Endodermal cell (in vitro differentiated cells): ENCODE measurements at regions not wholly inside any gene's neighbourhood (a gene's known extent, or its start where the extent isn't known, plus 50 kb on each side); places are given as distances from the start of the nearest gene placed in this dataset.

Experiments used
- DNase-seq: peaks from one replicate; pipeline ENCODE4 v3.0.0-alpha.2; 2017
- H3K27ac ChIP-seq: 2 replicates; pipeline ENCODE4 v1.5.1; 2013; ENCODE audit warnings: mild to moderate bottlenecking, low read depth, low read length, moderate library complexity
- H3K27me3 ChIP-seq: 2 replicates; pipeline ENCODE4 v1.6.1; 2013; ENCODE audit warnings: mild to moderate bottlenecking, low read length, moderate library complexity; ENCODE audit not compliant: insufficient read depth, control insufficient read depth, poor library complexity, severe bottlenecking
- H3K36me3 ChIP-seq: 2 replicates; pipeline ENCODE4 v1.7.0; 2013; ENCODE audit warnings: mild to moderate bottlenecking, low read length, moderate library complexity; ENCODE audit not compliant: control insufficient read depth, insufficient read depth
- H3K4me1 ChIP-seq: one replicate; pipeline ENCODE4 v1.7.0; 2013; ENCODE audit warnings: low read length; ENCODE audit not compliant: control insufficient read depth, insufficient read depth
- H3K4me3 ChIP-seq: 2 replicates; pipeline ENCODE4 v1.5.1; 2013; ENCODE audit warnings: mild to moderate bottlenecking, low read length, moderate library complexity
- H3K9ac ChIP-seq: 2 replicates; pipeline ENCODE4 v1.6.1; 2013; ENCODE audit warnings: mild to moderate bottlenecking, low read length, moderate library complexity; ENCODE audit not compliant: poor library complexity, severe bottlenecking; ENCODE audit errors: extremely low read depth
- H3K9me3 ChIP-seq: 2 replicates; pipeline ENCODE4 v1.6.1; 2013; ENCODE audit warnings: mild to moderate bottlenecking, low read length, moderate library complexity; ENCODE audit not compliant: control insufficient read depth
- H3K27ac Mint-ChIP-seq: 2 replicates; pipeline ENCODE4 v1.8.0; 2020; ENCODE audit warnings: mixed read lengths
- H3K27me3 Mint-ChIP-seq: 2 replicates; pipeline ENCODE4 v1.8.0; 2021; ENCODE audit warnings: mild to moderate bottlenecking, mixed read lengths; ENCODE audit not compliant: insufficient read depth
- H3K36me3 Mint-ChIP-seq: 2 replicates; pipeline ENCODE4 v1.8.0; 2020; ENCODE audit warnings: low read depth, mixed read lengths
- H3K4me1 Mint-ChIP-seq: 2 replicates; pipeline ENCODE4 v1.8.0; 2020; ENCODE audit warnings: mixed read lengths
- H3K4me3 Mint-ChIP-seq: 2 replicates; pipeline ENCODE4 v1.8.0; 2020; ENCODE audit warnings: mild to moderate bottlenecking, moderate library complexity, mixed read lengths
- H3K9me3 Mint-ChIP-seq: 2 replicates; pipeline ENCODE4 v1.8.0; 2020; ENCODE audit warnings: mild to moderate bottlenecking, mixed read lengths
- WGBS, 2 experiments: methylation state at CpG; one replicate each; pipeline versions ENCODE4 v1.1.5 to v1.1.7; 2013; ENCODE audit warnings: missing lambda C conversion rate in 2 of 2, mixed read lengths in 1 of 2; ENCODE audit not compliant: insufficient coverage in 1 of 2, insufficient read length in 1 of 2; 5-methylcytosine and 5-hydroxymethylcytosine counted together
- TF ChIP-seq, protein P1 (sequence below): fragments of 200-600 bp; sonication (generic); conservative IDR thresholded peaks from 2 replicates; pipeline ENCODE4 v1.5.0; 2021; ENCODE audit warnings: antibody characterized with exemption, mild to moderate bottlenecking

DNA sequence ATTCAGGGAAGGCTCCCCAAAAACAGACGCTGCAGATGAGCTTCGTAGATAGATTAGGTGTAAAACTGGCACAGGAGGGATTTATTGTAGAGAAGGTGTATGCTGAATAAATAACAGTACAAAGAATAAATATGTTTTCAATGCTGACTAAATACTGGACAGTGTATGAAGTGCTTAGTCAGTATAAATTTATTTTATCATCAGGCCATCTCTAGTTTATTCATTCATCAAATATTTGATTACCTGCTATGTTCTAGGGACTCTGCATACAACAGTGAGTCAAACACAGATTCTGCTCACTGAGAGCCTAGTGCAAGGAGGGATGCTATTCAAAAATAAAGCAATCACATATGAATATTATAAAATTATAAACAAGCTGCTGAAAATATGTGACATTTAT is 63.6 kb upstream of the TSPAN5 start:
- H3K4me1 ChIP-seq: no peaks in the 10 kb centered on the region
- no peak for DNase-seq

DNA sequence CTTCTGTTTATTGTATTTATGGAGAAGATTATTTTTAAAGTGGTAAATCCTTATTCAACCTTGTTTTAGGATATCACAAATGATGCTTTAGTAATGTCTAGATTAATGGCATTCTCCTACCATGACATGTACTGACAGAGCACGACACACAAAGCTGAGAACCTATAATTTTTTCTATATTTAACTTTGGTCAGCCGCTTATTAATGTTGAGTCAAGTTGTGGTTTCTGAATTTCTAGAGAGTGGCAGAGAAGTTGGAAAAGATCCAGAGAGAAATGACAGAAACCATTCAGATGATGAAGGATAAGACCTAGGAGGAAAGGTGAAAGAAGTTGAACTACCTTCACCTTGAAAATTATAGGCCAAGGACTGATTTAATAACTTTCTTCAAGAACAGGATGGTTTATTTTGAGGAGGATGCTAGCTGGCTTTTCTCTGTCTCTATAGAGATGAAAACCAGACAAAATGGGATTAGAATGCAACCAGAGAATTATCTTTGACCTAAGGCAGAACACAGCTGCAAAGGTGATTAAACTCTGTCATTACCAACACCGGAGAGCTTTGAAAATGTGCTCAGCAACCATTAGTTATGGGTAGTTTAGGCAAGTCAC is 62.6 kb upstream of the TSPAN5 start:
- no peaks in the 10 kb centered on the region for H3K36me3 ChIP-seq
- H3K9me3 Mint-ChIP-seq: peaks cover 43% of the 10 kb centered on the region
- no peaks in the 10 kb centered on the region for H3K4me1 Mint-ChIP-seq
- peaks cover 3% of the 10 kb centered on the region for H3K27me3 Mint-ChIP-seq
- no peak overlapping the region for H3K27ac Mint-ChIP-seq
- no peaks in the 10 kb centered on the region for H3K36me3 Mint-ChIP-seq
- no peak overlapping the region for H3K9ac ChIP-seq
- no peaks in the 10 kb centered on the region for H3K4me1 ChIP-seq
- 88 to 92% methylated on average over 1 to 3 of the region's 3 CpGs for WGBS, 2 experiments
- DNase-seq: no peak
- H3K9me3 ChIP-seq: peaks cover 16% of the 10 kb centered on the region
- no peak overlapping the region for H3K27ac ChIP-seq
- no peak overlapping the region for H3K4me3 ChIP-seq
- no peaks in the 10 kb centered on the region for H3K27me3 ChIP-seq
- H3K4me3 Mint-ChIP-seq: no peak overlapping the region
- TF ChIP-seq, protein P1, sequence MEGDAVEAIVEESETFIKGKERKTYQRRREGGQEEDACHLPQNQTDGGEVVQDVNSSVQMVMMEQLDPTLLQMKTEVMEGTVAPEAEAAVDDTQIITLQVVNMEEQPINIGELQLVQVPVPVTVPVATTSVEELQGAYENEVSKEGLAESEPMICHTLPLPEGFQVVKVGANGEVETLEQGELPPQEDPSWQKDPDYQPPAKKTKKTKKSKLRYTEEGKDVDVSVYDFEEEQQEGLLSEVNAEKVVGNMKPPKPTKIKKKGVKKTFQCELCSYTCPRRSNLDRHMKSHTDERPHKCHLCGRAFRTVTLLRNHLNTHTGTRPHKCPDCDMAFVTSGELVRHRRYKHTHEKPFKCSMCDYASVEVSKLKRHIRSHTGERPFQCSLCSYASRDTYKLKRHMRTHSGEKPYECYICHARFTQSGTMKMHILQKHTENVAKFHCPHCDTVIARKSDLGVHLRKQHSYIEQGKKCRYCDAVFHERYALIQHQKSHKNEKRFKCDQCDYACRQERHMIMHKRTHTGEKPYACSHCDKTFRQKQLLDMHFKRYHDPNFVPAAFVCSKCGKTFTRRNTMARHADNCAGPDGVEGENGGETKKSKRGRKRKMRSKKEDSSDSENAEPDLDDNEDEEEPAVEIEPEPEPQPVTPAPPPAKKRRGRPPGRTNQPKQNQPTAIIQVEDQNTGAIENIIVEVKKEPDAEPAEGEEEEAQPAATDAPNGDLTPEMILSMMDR: no peak

More for the DNA sequence above, 63.6 kb upstream of the TSPAN5 start:
- Mint-ChIP-seq H3K27me3 (peaks cover 3% of the 10 kb centered on the region), H3K27ac (no peak overlapping the region), H3K9me3 (peaks cover 44% of the 10 kb centered on the region), H3K4me3 (no peak overlapping the region), H3K4me1 (no peaks in the 10 kb centered on the region), H3K36me3 (no peaks in the 10 kb centered on the region)
- 94% methylated on average over 2 of the region's 2 CpGs; no CpG with 5 or more reads in 1 of the 2 experiments for WGBS, 2 experiments
- Histone ChIP-seq H3K27ac (no peak overlapping the region), H3K9ac (no peak overlapping the region), H3K36me3 (no peaks in the 10 kb centered on the region), H3K9me3 (peaks cover 16% of the 10 kb centered on the region), H3K4me3 (no peak overlapping the region), H3K27me3 (no peaks in the 10 kb centered on the region)
- TF ChIP-seq, protein P1: no peak

DNA sequence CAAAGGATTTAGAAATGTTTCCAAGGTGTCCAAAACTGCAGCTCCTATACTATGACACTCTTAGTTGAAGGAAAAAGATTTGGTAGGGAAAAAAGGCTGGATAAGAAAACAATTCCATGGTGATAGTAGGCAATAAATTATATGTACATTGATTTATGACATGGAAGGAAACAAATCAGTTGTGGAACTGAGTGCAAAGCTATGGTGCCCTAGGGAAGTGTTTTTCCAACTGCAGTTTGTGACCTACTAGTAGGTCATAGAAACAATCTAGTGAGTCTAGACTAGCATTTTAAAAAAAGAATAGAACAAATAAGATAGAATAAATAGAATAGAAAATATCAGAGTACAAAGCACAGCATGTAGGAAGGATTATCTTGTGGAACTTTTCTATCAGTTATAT is 58.4 kb upstream of the TSPAN5 start:
- Mint-ChIP-seq H3K36me3 (no peaks in the 10 kb centered on the region), H3K27me3 (no peaks in the 10 kb centered on the region), H3K9me3 (peaks cover 6% of the 10 kb centered on the region), H3K4me1 (no peaks in the 10 kb centered on the region), H3K27ac (no peak overlapping the region), H3K4me3 (no peak overlapping the region)
- no peaks in the 10 kb centered on the region for H3K4me1 ChIP-seq
- H3K36me3 ChIP-seq: no peaks in the 10 kb centered on the region
- H3K27me3 ChIP-seq: no peaks in the 10 kb centered on the region
- H3K9me3 ChIP-seq: no peaks in the 10 kb centered on the region
- no peak overlapping the region for H3K9ac ChIP-seq
- TF ChIP-seq, protein P1: no peak
- DNase-seq: no peak
- no peak overlapping the region for H3K4me3 ChIP-seq
- H3K27ac ChIP-seq: no peak overlapping the region
